ENCODE measurements at regions not wholly inside any gene's neighbourhood (a gene's known extent, or its start where the extent isn't known, plus 50 kb on each side); places are given as distances from the start of the nearest gene placed in this dataset.

GRCh38 chr2:180463608-180464007 lies 456.5 kb upstream of the CWC22 start:
- Histone ChIP-seq H3K4me3 (ENCODE audit: low read depth, low read length) (no peak overlapping the region), H3K9ac (ENCODE audit: low read length) (no peak overlapping the region), H3K9me3 (ENCODE audit: control insufficient read depth, insufficient read depth, low read depth, low read length) (no peaks in the 10 kb centered on the region), H3K36me3 (ENCODE audit: control insufficient read depth, insufficient read depth, low read length) (no peaks in the 10 kb centered on the region), H3K4me1 (ENCODE audit: control insufficient read depth, insufficient read depth, low read length) (no peaks in the 10 kb centered on the region), H3K27ac (ENCODE audit: low read depth, low read length) (no peak overlapping the region), H3K27me3 (ENCODE audit: control insufficient read depth, insufficient read depth, low read length) (no peaks in the 10 kb centered on the region)

GRCh38 chr2:180461761-180462160 lies 454.7 kb upstream of the CWC22 start:
- Histone ChIP-seq H3K4me1 (ENCODE audit: control insufficient read depth, insufficient read depth, low read length) (no peaks in the 10 kb centered on the region), H3K4me3 (ENCODE audit: low read depth, low read length) (no peak overlapping the region), H3K9me3 (ENCODE audit: control insufficient read depth, insufficient read depth, low read depth, low read length) (no peaks in the 10 kb centered on the region), H3K9ac (ENCODE audit: low read length) (no peak overlapping the region), H3K36me3 (ENCODE audit: control insufficient read depth, insufficient read depth, low read length) (no peaks in the 10 kb centered on the region), H3K27me3 (ENCODE audit: control insufficient read depth, insufficient read depth, low read length) (no peaks in the 10 kb centered on the region), H3K27ac (ENCODE audit: low read depth, low read length) (no peak overlapping the region)

GRCh38 chr2:180456801-180457200 lies 449.7 kb upstream of the CWC22 start:
- no peaks in the 10 kb centered on the region for H3K27me3 ChIP-seq (ENCODE audit: control insufficient read depth, insufficient read depth, low read length)
- no peak overlapping the region for H3K27ac ChIP-seq (ENCODE audit: low read depth, low read length)
- H3K4me3 ChIP-seq (ENCODE audit: low read depth, low read length), result no peak overlapping the region
- no peaks in the 10 kb centered on the region for H3K36me3 ChIP-seq (ENCODE audit: control insufficient read depth, insufficient read depth, low read length)
- H3K9ac ChIP-seq (ENCODE audit: low read length), result no peak overlapping the region
- H3K4me1 ChIP-seq (ENCODE audit: control insufficient read depth, insufficient read depth, low read length), result no peaks in the 10 kb centered on the region
- H3K9me3 ChIP-seq (ENCODE audit: control insufficient read depth, insufficient read depth, low read depth, low read length), result no peaks in the 10 kb centered on the region

GRCh38 chr2:180450841-180451240 lies 443.7 kb upstream of the CWC22 start:
- H3K4me1 ChIP-seq (ENCODE audit: control insufficient read depth, insufficient read depth, low read length), result no peaks in the 10 kb centered on the region
- no peaks in the 10 kb centered on the region for H3K9me3 ChIP-seq (ENCODE audit: control insufficient read depth, insufficient read depth, low read depth, low read length)
- no peaks in the 10 kb centered on the region for H3K27me3 ChIP-seq (ENCODE audit: control insufficient read depth, insufficient read depth, low read length)
- no peaks in the 10 kb centered on the region for H3K36me3 ChIP-seq (ENCODE audit: control insufficient read depth, insufficient read depth, low read length)
- no peak overlapping the region for H3K9ac ChIP-seq (ENCODE audit: low read length)
- no peak overlapping the region for H3K4me3 ChIP-seq (ENCODE audit: low read depth, low read length)
- no peak overlapping the region for H3K27ac ChIP-seq (ENCODE audit: low read depth, low read length)

GRCh38 chr2:180449171-180449915 lies 442.2 kb upstream of the CWC22 start:
- H3K9ac ChIP-seq (ENCODE audit: low read length), result no peak overlapping the region
- H3K4me1 ChIP-seq (ENCODE audit: control insufficient read depth, insufficient read depth, low read length), result no peaks in the 10 kb centered on the region
- no peaks in the 10 kb centered on the region for H3K9me3 ChIP-seq (ENCODE audit: control insufficient read depth, insufficient read depth, low read depth, low read length)

GRCh38 chr2:180446492-180446891 lies 439.4 kb upstream of the CWC22 start:
- H3K9me3 ChIP-seq (ENCODE audit: control insufficient read depth, insufficient read depth, low read depth, low read length), result no peaks in the 10 kb centered on the region
- no peaks in the 10 kb centered on the region for H3K4me1 ChIP-seq (ENCODE audit: control insufficient read depth, insufficient read depth, low read length)
- no peak overlapping the region for H3K9ac ChIP-seq (ENCODE audit: low read length)
- no peak overlapping the region for H3K4me3 ChIP-seq (ENCODE audit: low read depth, low read length)
- H3K27ac ChIP-seq (ENCODE audit: low read depth, low read length), result no peak overlapping the region
- H3K27me3 ChIP-seq (ENCODE audit: control insufficient read depth, insufficient read depth, low read length), result no peaks in the 10 kb centered on the region
- no peaks in the 10 kb centered on the region for H3K36me3 ChIP-seq (ENCODE audit: control insufficient read depth, insufficient read depth, low read length)

More at GRCh38 chr2:180449171-180449915, 442.2 kb upstream of the CWC22 start:
- no peak overlapping the region for H3K4me3 ChIP-seq (ENCODE audit: low read depth, low read length)
- no peaks in the 10 kb centered on the region for H3K27me3 ChIP-seq (ENCODE audit: control insufficient read depth, insufficient read depth, low read length)
- H3K27ac ChIP-seq (ENCODE audit: low read depth, low read length), result no peak overlapping the region
- no peaks in the 10 kb centered on the region for H3K36me3 ChIP-seq (ENCODE audit: control insufficient read depth, insufficient read depth, low read length)

GRCh38 chr2:180443888-180444287 lies 436.8 kb upstream of the CWC22 start:
- Histone ChIP-seq H3K4me1 (ENCODE audit: control insufficient read depth, insufficient read depth, low read length) (no peaks in the 10 kb centered on the region), H3K9ac (ENCODE audit: low read length) (no peak overlapping the region), H3K36me3 (ENCODE audit: control insufficient read depth, insufficient read depth, low read length) (no peaks in the 10 kb centered on the region), H3K27me3 (ENCODE audit: control insufficient read depth, insufficient read depth, low read length) (no peaks in the 10 kb centered on the region), H3K4me3 (ENCODE audit: low read depth, low read length) (no peak overlapping the region), H3K9me3 (ENCODE audit: control insufficient read depth, insufficient read depth, low read depth, low read length) (no peaks in the 10 kb centered on the region), H3K27ac (ENCODE audit: low read depth, low read length) (no peak overlapping the region)

- Histone ChIP-seq H3K27ac (ENCODE audit: low read depth, low read length) (no peak overlapping the region), H3K9me3 (ENCODE audit: control insufficient read depth, insufficient read depth, low read depth, low read length) (no peaks in the 10 kb centered on the region)
Observed at GRCh38 chr2:180442860-180443644, 436.0 kb upstream of the CWC22 start.

GRCh38 chr2:180419212-180419611 lies 412.1 kb upstream of the CWC22 start:
- Histone ChIP-seq H3K27ac (ENCODE audit: low read depth, low read length) (no peak overlapping the region), H3K4me3 (ENCODE audit: low read depth, low read length) (no peak overlapping the region), H3K9me3 (ENCODE audit: control insufficient read depth, insufficient read depth, low read depth, low read length) (no peaks in the 10 kb centered on the region), H3K9ac (ENCODE audit: low read length) (no peak overlapping the region), H3K36me3 (ENCODE audit: control insufficient read depth, insufficient read depth, low read length) (no peaks in the 10 kb centered on the region), H3K4me1 (ENCODE audit: control insufficient read depth, insufficient read depth, low read length) (no peaks in the 10 kb centered on the region), H3K27me3 (ENCODE audit: control insufficient read depth, insufficient read depth, low read length) (no peaks in the 10 kb centered on the region)

More at GRCh38 chr2:180442860-180443644, 436.0 kb upstream of the CWC22 start:
- H3K36me3 ChIP-seq (ENCODE audit: control insufficient read depth, insufficient read depth, low read length), result no peaks in the 10 kb centered on the region
- H3K27me3 ChIP-seq (ENCODE audit: control insufficient read depth, insufficient read depth, low read length), result no peaks in the 10 kb centered on the region
- no peak overlapping the region for H3K4me3 ChIP-seq (ENCODE audit: low read depth, low read length)
- no peaks in the 10 kb centered on the region for H3K4me1 ChIP-seq (ENCODE audit: control insufficient read depth, insufficient read depth, low read length)
- no peak overlapping the region for H3K9ac ChIP-seq (ENCODE audit: low read length)

- no peak overlapping the region for H3K27ac ChIP-seq (ENCODE audit: low read depth, low read length)
- no peak overlapping the region for H3K9ac ChIP-seq (ENCODE audit: low read length)
- H3K4me1 ChIP-seq (ENCODE audit: control insufficient read depth, insufficient read depth, low read length), result no peaks in the 10 kb centered on the region
- no peak overlapping the region for H3K4me3 ChIP-seq (ENCODE audit: low read depth, low read length)
- no peaks in the 10 kb centered on the region for H3K27me3 ChIP-seq (ENCODE audit: control insufficient read depth, insufficient read depth, low read length)
- H3K36me3 ChIP-seq (ENCODE audit: control insufficient read depth, insufficient read depth, low read length), result no peaks in the 10 kb centered on the region
- H3K9me3 ChIP-seq (ENCODE audit: control insufficient read depth, insufficient read depth, low read depth, low read length), result no peaks in the 10 kb centered on the region
Observed at GRCh38 chr2:180416627-180417026, 409.5 kb upstream of the CWC22 start.

GRCh38 chr2:180413336-180413735 lies 406.2 kb upstream of the CWC22 start:
- Histone ChIP-seq H3K9ac (ENCODE audit: low read length) (no peak overlapping the region), H3K4me1 (ENCODE audit: control insufficient read depth, insufficient read depth, low read length) (no peaks in the 10 kb centered on the region), H3K9me3 (ENCODE audit: control insufficient read depth, insufficient read depth, low read depth, low read length) (no peaks in the 10 kb centered on the region), H3K36me3 (ENCODE audit: control insufficient read depth, insufficient read depth, low read length) (no peaks in the 10 kb centered on the region), H3K4me3 (ENCODE audit: low read depth, low read length) (no peak overlapping the region), H3K27ac (ENCODE audit: low read depth, low read length) (no peak overlapping the region), H3K27me3 (ENCODE audit: control insufficient read depth, insufficient read depth, low read length) (no peaks in the 10 kb centered on the region)

All from HUES6 (cell line).